Calu3 (cell line): ENCODE measurements at regions not wholly inside any gene's neighbourhood (a gene's known extent, or its start where the extent isn't known, plus 50 kb on each side); places are given as distances from the start of the nearest gene placed in this dataset.

ENCODE experiments used
- BruUV-seq: library from RNA; stranded (reverse); fragments of 400-500 nt; replicated peaks from 2 replicates; lab custom pipeline; 2021; lab: Mats Ljungman, UMichigan
- CTCF ChIA-PET: fragments of 300-600 bp; sonication (Branson Sonifier 250); formaldehyde crosslinking; loops from one replicate; lab custom pipeline; 2022; ENCODE audit warnings: antibody characterized with exemption; lab: Charles Lee
- DNase-seq: peaks from one replicate; pipeline ENCODE4 v3.0.0; 2022
- H3K27ac Mint-ChIP-seq: one replicate; pipeline ENCODE4 v1.8.0; 2022; ENCODE audit warnings: mixed read lengths; ENCODE audit not compliant: unreplicated experiment
- H3K27me3 Mint-ChIP-seq: one replicate; pipeline ENCODE4 v1.8.0; 2022; ENCODE audit warnings: mixed read lengths; ENCODE audit not compliant: unreplicated experiment
- H3K36me3 Mint-ChIP-seq: one replicate; pipeline ENCODE4 v1.8.0; 2022; ENCODE audit warnings: mild to moderate bottlenecking, moderate library complexity, mixed read lengths; ENCODE audit not compliant: insufficient read depth, unreplicated experiment
- H3K4me1 Mint-ChIP-seq: one replicate; pipeline ENCODE4 v1.8.0; 2022; ENCODE audit warnings: mild to moderate bottlenecking, low read depth, mixed read lengths; ENCODE audit not compliant: unreplicated experiment
- H3K4me3 Mint-ChIP-seq: one replicate; pipeline ENCODE4 v1.8.0; 2022; ENCODE audit warnings: mild to moderate bottlenecking, low read depth, moderate library complexity, mixed read lengths; ENCODE audit not compliant: unreplicated experiment
- H3K9me3 Mint-ChIP-seq: one replicate; pipeline ENCODE4 v1.8.0; 2022; ENCODE audit warnings: low read depth, mixed read lengths; ENCODE audit not compliant: unreplicated experiment
- intact Hi-C: fragments of 100-400 bp; cut with micrococcal nuclease; formaldehyde crosslinking; loops from one replicate; pipeline ENCODE4 v1.10.0; 2022; ENCODE audit not compliant: unreplicated experiment
- TF ChIP-seq, protein P1 (sequence below): fragments of 200-600 bp; IDR thresholded peaks from one replicate; pipeline ENCODE4 v1.8.0; 2022; ENCODE audit warnings: antibody characterized with exemption; ENCODE audit not compliant: unreplicated experiment

GRCh38 chr20:12358655-12359009 lies 440.9 kb downstream of the BTBD3 start:
- Mint-ChIP-seq H3K4me1 (no peaks in the 10 kb centered on the region), H3K4me3 (no peak overlapping the region), H3K27me3 (no peaks in the 10 kb centered on the region), H3K9me3 (no peaks in the 10 kb centered on the region), H3K36me3 (peaks cover 4% of the 10 kb centered on the region), H3K27ac (no peak overlapping the region)
- intact Hi-C loops = no loop called here
- no TSS peak for BruUV-seq
- CTCF ChIA-PET = no interaction called here
- no peak for DNase-seq
- TF ChIP-seq, protein P1, sequence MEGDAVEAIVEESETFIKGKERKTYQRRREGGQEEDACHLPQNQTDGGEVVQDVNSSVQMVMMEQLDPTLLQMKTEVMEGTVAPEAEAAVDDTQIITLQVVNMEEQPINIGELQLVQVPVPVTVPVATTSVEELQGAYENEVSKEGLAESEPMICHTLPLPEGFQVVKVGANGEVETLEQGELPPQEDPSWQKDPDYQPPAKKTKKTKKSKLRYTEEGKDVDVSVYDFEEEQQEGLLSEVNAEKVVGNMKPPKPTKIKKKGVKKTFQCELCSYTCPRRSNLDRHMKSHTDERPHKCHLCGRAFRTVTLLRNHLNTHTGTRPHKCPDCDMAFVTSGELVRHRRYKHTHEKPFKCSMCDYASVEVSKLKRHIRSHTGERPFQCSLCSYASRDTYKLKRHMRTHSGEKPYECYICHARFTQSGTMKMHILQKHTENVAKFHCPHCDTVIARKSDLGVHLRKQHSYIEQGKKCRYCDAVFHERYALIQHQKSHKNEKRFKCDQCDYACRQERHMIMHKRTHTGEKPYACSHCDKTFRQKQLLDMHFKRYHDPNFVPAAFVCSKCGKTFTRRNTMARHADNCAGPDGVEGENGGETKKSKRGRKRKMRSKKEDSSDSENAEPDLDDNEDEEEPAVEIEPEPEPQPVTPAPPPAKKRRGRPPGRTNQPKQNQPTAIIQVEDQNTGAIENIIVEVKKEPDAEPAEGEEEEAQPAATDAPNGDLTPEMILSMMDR = no peak

GRCh38 chr20:12371990-12372389 lies 454.3 kb downstream of the BTBD3 start:
- CTCF ChIA-PET = no interaction called here

DNA sequence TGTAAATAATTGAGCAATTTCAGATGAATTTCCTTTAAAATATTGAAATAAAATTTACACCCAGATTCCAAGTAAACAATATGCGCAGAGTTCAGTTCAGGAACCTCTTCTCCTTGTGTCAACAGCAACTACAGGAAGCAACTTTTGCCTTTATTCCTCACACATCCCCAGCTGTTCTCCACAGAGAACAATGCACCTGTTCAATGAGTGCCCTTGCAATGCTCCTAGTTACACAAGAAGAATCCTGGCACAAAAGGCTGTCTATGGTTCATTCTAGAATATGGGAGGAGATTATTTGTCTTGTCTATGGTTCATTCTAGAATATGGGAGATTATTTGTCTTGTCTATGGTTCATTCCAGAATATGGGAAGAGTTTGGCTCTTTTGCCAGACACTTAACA lies 454.9 kb downstream of the BTBD3 start:
- CTCF ChIA-PET = interaction anchor here (0.6 kb wide), 1 partner anchor 652 kb away, joined by 5 read pairs; no protein-coding TSS in a partner anchor
- no TSS peak for BruUV-seq
- Mint-ChIP-seq H3K27ac (no peak overlapping the region), H3K4me3 (no peak overlapping the region), H3K27me3 (no peaks in the 10 kb centered on the region), H3K36me3 (no peaks in the 10 kb centered on the region), H3K4me1 (peaks cover 12% of the 10 kb centered on the region), H3K9me3 (no peaks in the 10 kb centered on the region)
- intact Hi-C loops = no loop called here
- TF ChIP-seq, protein P1 = no peak
- DNase-seq = no peak

More at GRCh38 chr20:12371990-12372389, 454.3 kb downstream of the BTBD3 start:
- Mint-ChIP-seq H3K4me3 (no peak overlapping the region), H3K36me3 (no peaks in the 10 kb centered on the region), H3K27me3 (no peaks in the 10 kb centered on the region), H3K27ac (no peak overlapping the region), H3K4me1 (peaks cover 12% of the 10 kb centered on the region), H3K9me3 (no peaks in the 10 kb centered on the region)
- intact Hi-C loops = no loop called here
- no TSS peak for BruUV-seq
- TF ChIP-seq, protein P1 = no peak
- DNase-seq = no peak

DNA sequence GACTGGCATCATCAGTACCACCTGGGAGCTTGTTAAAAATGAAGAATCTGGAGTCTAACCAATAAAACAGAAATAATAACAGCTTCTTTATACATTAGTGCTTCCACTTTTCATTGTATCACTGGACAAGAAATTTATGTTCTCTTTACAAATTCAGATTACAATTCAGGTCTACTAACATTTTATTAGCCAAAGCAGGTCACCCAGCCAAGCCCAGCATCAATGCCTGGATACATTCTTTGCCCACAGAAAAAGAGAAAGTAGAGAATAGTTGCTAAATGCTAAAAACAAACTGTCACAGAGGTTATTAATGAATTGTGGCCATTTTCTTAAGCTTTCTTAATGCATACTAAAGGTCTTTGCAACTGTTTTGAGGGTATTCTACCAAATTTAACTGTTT lies 458.3 kb downstream of the BTBD3 start:
- no TSS peak for BruUV-seq
- H3K36me3 Mint-ChIP-seq = no peaks in the 10 kb centered on the region
- TF ChIP-seq, protein P1 = no peak
- intact Hi-C loops = no loop called here
- DNase-seq = no peak
- no peak overlapping the region for H3K27ac Mint-ChIP-seq
- CTCF ChIA-PET = interaction anchor here (0.7 kb wide), 1 partner anchor 725 kb away, joined by 4 read pairs; no protein-coding TSS in a partner anchor
- no peaks in the 10 kb centered on the region for H3K27me3 Mint-ChIP-seq
- H3K9me3 Mint-ChIP-seq = peaks cover 3% of the 10 kb centered on the region
- peaks cover 12% of the 10 kb centered on the region for H3K4me1 Mint-ChIP-seq
- H3K4me3 Mint-ChIP-seq = no peak overlapping the region
